ENCODE measurements at regions not wholly inside any gene's neighbourhood (a gene's known extent, or its start where the extent isn't known, plus 50 kb on each side); places are given as distances from the start of the nearest gene placed in this dataset.

- TF ChIP-seq MAX (IDR thresholded peaks at IDR 0.05) (no peak), ZBTB7A (IDR thresholded peaks at IDR 0.05; ENCODE audit: low read depth) (no peak), CREB1 (IDR thresholded peaks at IDR 0.05; ENCODE audit: low read depth) (no peak)
These were observed 675.8 kb downstream of the HACE1 start for GRCh38 chr6:104183816-104184435.

Measured in Ishikawa (cell line).